ENCODE measurements at regions not wholly inside any gene's neighbourhood (a gene's known extent, or its start where the extent isn't known, plus 50 kb on each side); places are given as distances from the start of the nearest gene placed in this dataset.
"Not testable (repeated sequence)": the region's sequence is repeated elsewhere in the genome, so short reads cannot be mapped to it uniquely, and the experiment has no call there.

DNA sequence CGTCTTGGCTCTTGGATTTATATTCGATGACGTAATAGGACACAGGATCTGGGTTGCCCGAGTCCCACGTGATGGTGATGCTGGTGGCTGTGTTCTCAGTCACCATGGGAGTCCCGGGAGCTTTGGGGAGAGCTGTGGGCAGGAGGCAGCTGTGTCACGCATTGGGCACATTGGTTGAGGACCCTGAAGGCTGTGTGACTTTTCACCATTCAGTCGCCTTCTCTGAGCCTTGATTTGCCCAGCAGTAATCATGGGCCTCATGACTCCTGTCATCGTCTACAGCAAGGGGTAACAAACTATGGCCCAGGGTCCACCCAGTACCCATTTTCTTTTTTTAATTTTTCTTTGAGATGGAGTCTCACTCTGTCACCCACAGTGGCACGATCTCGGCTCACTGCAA lies 96.3 kb downstream of the PTPRS start:
- no peak overlapping the region for H3K4me3 ChIP-seq (ENCODE audit: low read depth, low read length)
- TF ChIP-seq, protein P1, sequence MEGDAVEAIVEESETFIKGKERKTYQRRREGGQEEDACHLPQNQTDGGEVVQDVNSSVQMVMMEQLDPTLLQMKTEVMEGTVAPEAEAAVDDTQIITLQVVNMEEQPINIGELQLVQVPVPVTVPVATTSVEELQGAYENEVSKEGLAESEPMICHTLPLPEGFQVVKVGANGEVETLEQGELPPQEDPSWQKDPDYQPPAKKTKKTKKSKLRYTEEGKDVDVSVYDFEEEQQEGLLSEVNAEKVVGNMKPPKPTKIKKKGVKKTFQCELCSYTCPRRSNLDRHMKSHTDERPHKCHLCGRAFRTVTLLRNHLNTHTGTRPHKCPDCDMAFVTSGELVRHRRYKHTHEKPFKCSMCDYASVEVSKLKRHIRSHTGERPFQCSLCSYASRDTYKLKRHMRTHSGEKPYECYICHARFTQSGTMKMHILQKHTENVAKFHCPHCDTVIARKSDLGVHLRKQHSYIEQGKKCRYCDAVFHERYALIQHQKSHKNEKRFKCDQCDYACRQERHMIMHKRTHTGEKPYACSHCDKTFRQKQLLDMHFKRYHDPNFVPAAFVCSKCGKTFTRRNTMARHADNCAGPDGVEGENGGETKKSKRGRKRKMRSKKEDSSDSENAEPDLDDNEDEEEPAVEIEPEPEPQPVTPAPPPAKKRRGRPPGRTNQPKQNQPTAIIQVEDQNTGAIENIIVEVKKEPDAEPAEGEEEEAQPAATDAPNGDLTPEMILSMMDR (IDR thresholded peaks at IDR 0.05; ENCODE audit: low read depth, low read length): no peak

DNA sequence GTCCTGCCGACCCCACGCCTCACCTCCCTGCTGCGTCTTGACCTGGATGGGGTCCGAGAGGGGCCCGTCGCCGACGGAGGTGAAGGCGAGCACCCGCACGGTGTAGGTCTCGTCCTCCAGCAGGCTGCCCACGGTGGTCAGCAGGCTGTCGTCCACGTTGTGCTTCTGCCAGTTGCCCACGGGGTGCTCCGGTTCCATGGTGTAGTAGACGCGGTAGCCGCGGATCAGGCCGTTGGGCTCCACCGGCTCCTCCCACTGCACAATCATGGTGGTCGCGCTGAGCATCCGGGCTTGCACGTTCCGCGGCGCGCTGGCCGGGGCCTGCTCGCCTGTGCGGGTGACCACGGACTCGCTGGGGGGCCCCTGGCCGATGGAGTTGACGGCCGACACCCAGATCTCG lies 96.7 kb downstream of the PTPRS start:
- TF ChIP-seq, protein P1 (IDR thresholded peaks at IDR 0.05; ENCODE audit: low read depth, low read length): no peak
- no peak overlapping the region for H3K4me3 ChIP-seq (ENCODE audit: low read depth, low read length)

GRCh38 chr19:5241896-5242295 lies 98.7 kb downstream of the PTPRS start:
- H3K4me3 ChIP-seq (ENCODE audit: low read depth, low read length): not testable (repeated sequence)

GRCh38 chr19:5240011-5240410 lies 100.6 kb downstream of the PTPRS start:
- TF ChIP-seq, protein P1 (IDR thresholded peaks at IDR 0.05; ENCODE audit: low read depth, low read length): no peak
- H3K4me3 ChIP-seq (ENCODE audit: low read depth, low read length): no peak overlapping the region

DNA sequence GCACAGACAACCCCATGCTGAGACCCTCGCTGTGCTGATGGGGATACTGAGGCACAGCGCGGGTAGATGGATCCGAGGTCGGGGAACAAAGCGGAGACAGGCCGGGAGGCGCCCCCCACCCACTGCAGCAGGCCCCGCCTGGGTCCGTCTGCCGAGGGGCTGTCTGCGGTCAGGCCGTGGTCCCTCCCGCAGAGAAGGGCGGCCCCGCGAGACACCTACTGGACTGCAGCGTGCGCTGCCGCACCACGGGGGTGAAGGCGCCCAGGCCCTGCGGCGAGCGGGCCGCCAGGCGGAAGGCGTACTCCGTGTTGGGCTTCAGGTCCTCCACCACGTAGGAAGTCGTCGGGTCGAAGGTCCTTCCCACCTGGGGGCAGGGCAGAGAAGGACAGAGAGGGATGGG lies 101.9 kb downstream of the PTPRS start:
- TF ChIP-seq, protein P1 (IDR thresholded peaks at IDR 0.05; ENCODE audit: low read depth, low read length): no peak
- H3K4me3 ChIP-seq (ENCODE audit: low read depth, low read length): no peak overlapping the region

DNA sequence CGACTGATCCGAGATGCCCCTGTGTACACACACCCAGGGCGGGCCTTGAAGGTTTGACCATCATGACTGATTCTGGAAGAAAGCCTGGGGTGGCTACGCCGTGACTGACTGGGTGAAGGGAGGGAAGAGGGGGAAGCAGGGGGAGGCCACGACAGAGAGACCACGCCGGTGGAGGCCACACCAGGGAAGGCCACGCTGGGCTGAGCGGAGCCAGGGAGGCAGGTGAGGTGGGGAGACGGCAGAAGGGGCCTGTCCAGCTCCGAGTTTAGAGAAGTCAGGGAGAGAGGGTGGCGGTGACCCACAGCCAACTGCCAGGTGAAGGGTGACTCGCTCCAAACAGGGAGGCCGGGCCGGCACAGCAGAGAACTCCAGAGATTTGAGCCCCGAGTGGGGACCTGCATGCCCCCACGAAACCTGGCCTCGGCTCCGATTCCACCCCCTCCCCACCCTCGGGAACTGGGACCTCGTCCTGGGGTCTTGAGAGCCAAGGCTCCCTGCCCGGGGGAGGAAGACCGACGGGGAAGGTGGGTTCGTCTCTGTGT lies 102.6 kb downstream of the PTPRS start:
- TF ChIP-seq, protein P1 (IDR thresholded peaks at IDR 0.05; ENCODE audit: low read depth, low read length): no peak
- no peak overlapping the region for H3K4me3 ChIP-seq (ENCODE audit: low read depth, low read length)

- TF ChIP-seq, protein P1 (IDR thresholded peaks at IDR 0.05; ENCODE audit: low read depth, low read length): no peak
- no peak overlapping the region for H3K4me3 ChIP-seq (ENCODE audit: low read depth, low read length)
Observed at GRCh38 chr19:5237190-5237780, 103.3 kb downstream of the PTPRS start.
